Panc1 (cell line): ENCODE measurements at regions not wholly inside any gene's neighbourhood (a gene's known extent, or its start where the extent isn't known, plus 50 kb on each side); places are given as distances from the start of the nearest gene placed in this dataset.

ENCODE experiments used
- ATAC-seq: fragments of 200-7000 bp; cut with Tn5 transposase; 2 replicates; pipeline ENCODE4 v1.9.1; 2020; ENCODE audit warnings: mild to moderate bottlenecking, moderate library complexity
- BruUV-seq: library from RNA; stranded (reverse); fragments of 400-500 nt; replicated peaks from 2 replicates; lab custom pipeline; 2021; lab: Mats Ljungman, UMichigan
- CTCF ChIA-PET: fragments of 300-600 bp; sonication (Branson Sonifier 250); formaldehyde crosslinking; loops from one replicate; lab custom pipeline; 2022; ENCODE audit warnings: antibody characterized with exemption; lab: Charles Lee
- POLR2A ChIA-PET: fragments of 300-600 bp; sonication (Branson Sonifier 250); formaldehyde crosslinking; loops from one replicate; lab custom pipeline; 2022; ENCODE audit warnings: antibody characterized with exemption; lab: Charles Lee
- DNase-seq: peaks from one replicate; pipeline ENCODE4 v3.0.0-alpha.2; 2010; ENCODE audit warnings: low read depth, low spot score
- H3K27ac ChIP-seq: 2 replicates; pipeline ENCODE4 v1.5.1; 2011; ENCODE audit warnings: mild to moderate bottlenecking, low read length, inconsistent platforms
- H3K27me3 ChIP-seq: fragments of 200-500 bp; sonication (Bioruptor generic); 2 replicates; pipeline ENCODE4 v1.6.0; 2014; ENCODE audit warnings: low read length, inconsistent platforms; ENCODE audit not compliant: control insufficient read depth, insufficient read depth
- H3K36me3 ChIP-seq: fragments of 200-500 bp; sonication (Bioruptor generic); 2 replicates; pipeline ENCODE4 v1.5.1; 2014; ENCODE audit warnings: inconsistent platforms, mild to moderate bottlenecking, low read length, moderate library complexity; ENCODE audit not compliant: control insufficient read depth, insufficient read depth
- H3K4me1 ChIP-seq: 2 replicates; pipeline ENCODE4 v1.5.1; 2011; ENCODE audit warnings: inconsistent platforms, mild to moderate bottlenecking, low read length, moderate library complexity; ENCODE audit not compliant: control insufficient read depth, insufficient read depth
- H3K4me3 ChIP-seq, 2 experiments: 2 replicates each; pipeline ENCODE4 v1.5.1; 2011 to 2012; ENCODE audit warnings: low read depth in 2 of 2, low read length in 2 of 2, mild to moderate bottlenecking in 2 of 2, inconsistent platforms in 1 of 2, moderate library complexity in 1 of 2
- H3K9me3 ChIP-seq: fragments of 200-500 bp; sonication (Bioruptor generic); 2 replicates; pipeline ENCODE4 v1.5.1; 2014; ENCODE audit warnings: low read depth, mild to moderate bottlenecking, inconsistent platforms, low read length, moderate library complexity; ENCODE audit not compliant: control insufficient read depth, insufficient read depth
- CTCF ChIP-seq: fragments of 450-650 bp; IDR thresholded peaks from 2 replicates; pipeline ENCODE4 v1.5.1; 2017; ENCODE audit warnings: mild to moderate bottlenecking
- POLR2AphosphoS5 ChIP-seq: IDR thresholded peaks from 2 replicates; pipeline ENCODE4 v1.6.1; 2012; ENCODE audit warnings: mild to moderate bottlenecking, low read depth, low read length, moderate library complexity
- REST ChIP-seq, 2 experiments: IDR thresholded peaks; 2 replicates each; pipeline ENCODE4 v1.6.1; 2011 to 2012; ENCODE audit warnings: low read depth in 2 of 2, control low read depth in 1 of 2, low read length in 1 of 2, mild to moderate bottlenecking in 1 of 2, moderate library complexity in 1 of 2; ENCODE audit not compliant: insufficient read depth in 1 of 2
- SIN3A ChIP-seq: IDR thresholded peaks from 2 replicates; pipeline ENCODE4 v1.6.1; 2012; ENCODE audit warnings: low read depth, mild to moderate bottlenecking, low read length, moderate library complexity, borderline replicate concordance; ENCODE audit not compliant: insufficient read depth
- TCF7L2 ChIP-seq: IDR thresholded peaks from 2 replicates; pipeline ENCODE4 v1.6.1; 2011; ENCODE audit warnings: mild to moderate bottlenecking, low read depth, low read length, inconsistent platforms
- in situ Hi-C: cut with HindIII; loops from 2 replicates; pipeline ENCODE4 v1.10.0; 2016; ENCODE audit warnings: low sequenced_read_pairs, low pct_unique_long_range_greater_than_20kb
- intact Hi-C: fragments of 100-400 bp; cut with micrococcal nuclease; formaldehyde crosslinking; loops from one replicate; pipeline ENCODE4 v1.10.0; 2022; ENCODE audit not compliant: unreplicated experiment

DNA sequence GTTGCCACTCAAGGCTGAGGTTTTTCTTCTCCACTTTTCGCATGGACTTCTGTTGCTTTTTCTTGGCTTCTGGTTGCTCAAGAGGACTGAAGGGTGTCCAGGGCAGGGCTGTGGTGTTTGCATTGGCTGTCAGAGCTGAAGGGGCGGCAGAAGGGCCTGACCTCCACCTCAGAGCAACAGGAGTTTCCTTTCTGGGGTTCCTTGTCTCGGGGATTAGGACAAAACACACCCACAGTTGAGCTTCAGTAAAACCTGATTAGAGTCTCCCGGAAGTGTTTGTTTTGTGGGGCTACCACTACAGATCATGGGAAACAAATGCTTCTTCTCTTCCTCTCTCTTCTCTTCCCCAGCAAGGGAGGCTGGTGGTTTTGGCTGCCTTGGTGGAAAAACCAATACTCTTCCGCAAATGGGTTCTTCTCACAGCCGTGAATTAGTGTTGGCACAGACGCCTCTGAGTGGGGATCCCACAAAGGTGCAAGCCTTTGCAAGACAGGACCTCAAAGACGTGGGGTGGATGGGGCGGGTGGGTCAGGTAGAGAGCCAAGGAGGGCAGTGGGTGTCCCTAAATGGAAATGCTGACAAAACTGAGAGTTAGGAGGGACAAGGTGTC lies 317.7 kb upstream of the TBX3 start:
- intact Hi-C loops, result no loop called here

DNA sequence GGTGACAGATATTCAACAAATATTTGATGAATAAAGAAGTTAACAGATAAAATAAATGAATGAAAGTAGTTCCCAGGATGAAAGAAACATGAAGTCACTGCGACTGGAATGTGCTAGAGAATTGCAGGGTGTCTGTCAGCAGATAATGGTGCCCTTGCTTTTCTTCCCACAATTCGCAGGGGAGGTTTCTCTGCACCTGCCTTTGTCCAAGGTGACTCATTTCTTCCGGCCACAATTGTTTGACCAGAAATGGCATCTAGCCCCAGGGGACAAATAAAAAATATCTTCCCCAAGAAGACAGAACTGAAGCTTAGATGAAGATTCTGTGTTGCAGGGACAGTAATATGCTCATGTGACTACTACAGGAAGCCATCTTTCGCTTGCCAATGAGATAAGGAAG lies 316.1 kb upstream of the TBX3 start:
- BruUV-seq, result no TSS peak

More for the DNA sequence above, 317.7 kb upstream of the TBX3 start:
- Histone ChIP-seq H3K27ac (no peak overlapping the region), H3K4me3 (no peak overlapping the region), H3K9me3 (no peaks in the 10 kb centered on the region), H3K27me3 (no peaks in the 10 kb centered on the region; the same call in 1 of the 2 replicates), H3K4me1 (no peaks in the 10 kb centered on the region), H3K36me3 (no peaks in the 10 kb centered on the region)
- ChIA-PET CTCF (no interaction called here), POLR2A (no interaction called here)
- no peak for DNase-seq
- no peak for ATAC-seq
- TF ChIP-seq SIN3A, result no peak
- no peak for TF ChIP-seq POLR2AphosphoS5
- no peak for TF ChIP-seq TCF7L2
- no peak for TF ChIP-seq CTCF
- no peak for TF ChIP-seq REST (IDR thresholded peaks at IDR 0.05; ENCODE audit: insufficient read depth in 1 of 2, low read depth in 2 of 2, low read length in 1 of 2)
- no TSS peak for BruUV-seq
- in situ Hi-C loops, result no loop called here

More for the DNA sequence above, 316.1 kb upstream of the TBX3 start:
- CTCF ChIA-PET, result no interaction called here
- Histone ChIP-seq H3K9me3 (no peaks in the 10 kb centered on the region), H3K4me3 (no peak overlapping the region), H3K36me3 (no peaks in the 10 kb centered on the region), H3K27me3 (no peaks in the 10 kb centered on the region; the same call in 1 of the 2 replicates), H3K27ac (no peak overlapping the region), H3K4me1 (no peaks in the 10 kb centered on the region)
- DNase-seq (peak; percentile 39), ATAC-seq (no peak)
- in situ Hi-C loops, result no loop called here
- POLR2A ChIA-PET, result no interaction called here
- intact Hi-C loops, result no loop called here
- TF ChIP-seq SIN3A (no peak), CTCF (no peak), TCF7L2 (no peak), POLR2AphosphoS5 (no peak), REST (IDR thresholded peaks at IDR 0.05; ENCODE audit: insufficient read depth in 1 of 2, low read depth in 2 of 2, low read length in 1 of 2) (no peak)
